ENCODE measurements at regions not wholly inside any gene's neighbourhood (a gene's known extent, or its start where the extent isn't known, plus 50 kb on each side); places are given as distances from the start of the nearest gene placed in this dataset.

- POLR2A ChIA-PET (ENCODE audit: partially characterized antibody), result no interaction called here
- H3K23me2 ChIP-seq (ENCODE audit: low read depth, low read length), result no peaks in the 10 kb centered on the region
- H4K91ac ChIP-seq (replicated peaks; ENCODE audit: insufficient read length, low read length), result no peak overlapping the region
- DNase-seq (ENCODE audit: low read depth in 1 of 2, low spot score in 2 of 2) (no peak), FAIRE-seq (no peak)
- no peak overlapping the region for H2AK5ac ChIP-seq (ENCODE audit: low read depth, low read length)
- no peak overlapping the region for H2BK20ac ChIP-seq (ENCODE audit: low read length)
- no peak overlapping the region for H2BK15ac ChIP-seq (ENCODE audit: low read length)
- H4K20me1 ChIP-seq (replicated peaks in 1 of 2; ENCODE audit: control insufficient read depth in 1 of 2, insufficient read depth in 2 of 2, low read length in 2 of 2), result no peaks in the 10 kb centered on the region
- no peak overlapping the region for H2AFZ ChIP-seq (ENCODE audit: low read length)
- no peaks in the 10 kb centered on the region for H3K9me3 ChIP-seq (ENCODE audit: insufficient read depth in 2 of 2, low read depth in 1 of 2, low read length in 1 of 2)
- CTCF ChIA-PET (ENCODE audit: partially characterized antibody), result interaction anchor here (0.7 kb wide), 1 partner anchor 171 kb away, joined by 3 read pairs; no protein-coding TSS in a partner anchor
- H3K4me3 ChIP-seq (ENCODE audit: extremely low read depth in 1 of 4, insufficient read depth in 2 of 4, low read depth in 3 of 4, low read length in 4 of 4), result no peak overlapping the region
- no peak overlapping the region for H3K4me2 ChIP-seq (ENCODE audit: insufficient read depth in 1 of 2, low read depth in 2 of 2, low read length in 2 of 2)
- no peak overlapping the region for H3K14ac ChIP-seq (ENCODE audit: insufficient read length)
- H3K9ac ChIP-seq (replicated peaks in 1 of 4; ENCODE audit: extremely low read depth in 1 of 4, low read depth in 3 of 4, low read length in 3 of 4), result no peak overlapping the region
- H3K79me2 ChIP-seq (ENCODE audit: control insufficient read depth in 1 of 2, insufficient read depth in 2 of 2, low read length in 2 of 2), result no peaks in the 10 kb centered on the region
- WGBS, 2 experiments (ENCODE audit: extremely low coverage in 1 of 2, insufficient coverage in 1 of 2, insufficient read length in 1 of 2, insufficient replicate concordance in 2 of 2, low coverage in 1 of 2, low lambda C conversion rate in 2 of 2, missing lambda C conversion rate in 1 of 2), result 92% methylated on average over 3 of the region's 3 CpGs; no CpG with 5 or more reads in 1 of the 2 experiments
- no peak overlapping the region for H2BK5ac ChIP-seq (ENCODE audit: low read depth, low read length)
- H3K18ac ChIP-seq (ENCODE audit: extremely low read depth, low read length), result no peak overlapping the region
- H3K27me3 ChIP-seq (replicated peaks in 1 of 4; ENCODE audit: control insufficient read depth in 3 of 4, extremely low read depth in 1 of 4, insufficient read depth in 3 of 4, low read length in 3 of 4), result no peaks in the 10 kb centered on the region
- no peak overlapping the region for H2BK120ac ChIP-seq (replicated peaks; ENCODE audit: low read depth, low read length)
- H3K4ac ChIP-seq (replicated peaks; ENCODE audit: insufficient read length, low read depth, low read length), result no peak overlapping the region
- no peak overlapping the region for H3K23ac ChIP-seq (ENCODE audit: insufficient read length)
- H3K56ac ChIP-seq (replicated peaks; ENCODE audit: insufficient read length, low read depth, low read length), result no peak overlapping the region
- no peaks in the 10 kb centered on the region for H3K36me3 ChIP-seq (ENCODE audit: control insufficient read depth in 2 of 4, insufficient read depth in 4 of 4, low read length in 3 of 4)
- no peak overlapping the region for H2BK12ac ChIP-seq (ENCODE audit: low read depth, low read length)
- no peaks in the 10 kb centered on the region for H3K79me1 ChIP-seq (ENCODE audit: low read depth, low read length)
- H3K4me1 ChIP-seq (replicated peaks in 1 of 4; ENCODE audit: control insufficient read depth in 3 of 4, insufficient read depth in 4 of 4, low read length in 3 of 4), result no peaks in the 10 kb centered on the region; a peak in 1 of 7 replicates
- H3K27ac ChIP-seq (ENCODE audit: low read depth, low read length), result no peak overlapping the region
- H4K5ac ChIP-seq (ENCODE audit: insufficient read length, low read depth, low read length), result no peak overlapping the region
- H4K8ac ChIP-seq (ENCODE audit: extremely low read depth, insufficient read depth, low read length), result no peak overlapping the region
- no peak for TF ChIP-seq CREB1 (IDR thresholded peaks at IDR 0.05)
- no peak for TF ChIP-seq BCL11A (IDR thresholded peaks at IDR 0.05; ENCODE audit: low read depth in 2 of 2, low read length in 2 of 2)
- TF ChIP-seq EZH2 (IDR thresholded peaks at IDR 0.05; ENCODE audit: low read depth, low read length, severe bottlenecking), result no peak
- TF ChIP-seq SIRT6 (IDR thresholded peaks at IDR 0.05; ENCODE audit: low read length), result no peak
- TF ChIP-seq RNF2 (IDR thresholded peaks at IDR 0.05; ENCODE audit: borderline replicate concordance, low read depth, low read length, missing control alignments, poor library complexity, severe bottlenecking), result no peak
- TF ChIP-seq JUND (IDR thresholded peaks at IDR 0.05; ENCODE audit: low read length), result no peak
- no peak for TF ChIP-seq SIN3A (conservative IDR thresholded peaks at IDR 0.05 in 1 of 2, IDR thresholded peaks at IDR 0.05 in 1 of 2; ENCODE audit: low read depth in 1 of 2, low read length in 2 of 2)
- no peak for TF ChIP-seq EP300 (IDR thresholded peaks at IDR 0.05; ENCODE audit: borderline replicate concordance in 1 of 2, low read depth in 2 of 2, low read length in 2 of 2)
- TF ChIP-seq SAP30 (IDR thresholded peaks at IDR 0.05; ENCODE audit: insufficient read depth, insufficient replicate concordance, low read length), result no peak
- TF ChIP-seq CTBP2 (IDR thresholded peaks at IDR 0.05; ENCODE audit: borderline replicate concordance, insufficient read depth, insufficient read length, low read length), result no peak
- TF ChIP-seq MAX (IDR thresholded peaks at IDR 0.05), result no peak
- no peak for TF ChIP-seq CBX8 (IDR thresholded peaks at IDR 0.05; ENCODE audit: borderline replicate concordance, low read depth, low read length)
- no peak for TF ChIP-seq CBX5 (IDR thresholded peaks at IDR 0.05; ENCODE audit: low read depth, low read length)
- TF ChIP-seq NRF1 (IDR thresholded peaks at IDR 0.05; ENCODE audit: low read depth, low read length), result no peak
Measured at GRCh38 chr4:148951346-148951745, 509.1 kb upstream of the NR3C2 start.

All from H1 (cell line).